Activated T-helper 2 cell treated with anti-CD3 and anti-CD28 coated beads, Interferon-gamma antibody, Interleukin-2, Interleukin-4, amounts not matched to agents 10 μg/mL and 5 μg/mL and 100 μg/mL, durations not matched to agents 14 hours and 24 hours and 36 hours (primary cell): ENCODE measurements at regions not wholly inside any gene's neighbourhood (a gene's known extent, or its start where the extent isn't known, plus 50 kb on each side); places are given as distances from the start of the nearest gene placed in this dataset.

ENCODE experiments used
- DNase-seq: peaks from one replicate; pipeline ENCODE4 v3.0.0; 2021; ENCODE audit warnings: low spot score
- H3K27ac Mint-ChIP-seq: one replicate; pipeline ENCODE4 v1.8.0; 2021; ENCODE audit warnings: mixed read lengths
- H3K27me3 Mint-ChIP-seq: one replicate; pipeline ENCODE4 v1.8.0; 2021; ENCODE audit warnings: low read depth, mixed read lengths
- H3K36me3 Mint-ChIP-seq: one replicate; pipeline ENCODE4 v1.8.0; 2021; ENCODE audit warnings: low read depth, mixed read lengths
- H3K4me1 Mint-ChIP-seq: one replicate; pipeline ENCODE4 v1.8.0; 2021; ENCODE audit warnings: low read depth, mixed read lengths
- H3K4me3 Mint-ChIP-seq: one replicate; pipeline ENCODE4 v1.8.0; 2021; ENCODE audit warnings: low read depth, mild to moderate bottlenecking, moderate library complexity, mixed read lengths
- H3K9me3 Mint-ChIP-seq: one replicate; pipeline ENCODE4 v1.8.0; 2021; ENCODE audit warnings: mixed read lengths
- intact Hi-C: fragments of 100-400 bp; cut with micrococcal nuclease; formaldehyde crosslinking; loops from one replicate; pipeline ENCODE4 v1.15.1; 2023

- no peaks in the 10 kb centered on the region for H3K4me1 Mint-ChIP-seq
- H3K4me3 Mint-ChIP-seq, result no peak overlapping the region
- no peaks in the 10 kb centered on the region for H3K27me3 Mint-ChIP-seq
- no peak overlapping the region for H3K27ac Mint-ChIP-seq
- intact Hi-C loops, result no loop called here
- no peak for DNase-seq
- no peaks in the 10 kb centered on the region for H3K9me3 Mint-ChIP-seq
- no peaks in the 10 kb centered on the region for H3K36me3 Mint-ChIP-seq
Measured at GRCh38 chr2:23091019-23091418, 294.0 kb upstream of the KLHL29 start.

DNA sequence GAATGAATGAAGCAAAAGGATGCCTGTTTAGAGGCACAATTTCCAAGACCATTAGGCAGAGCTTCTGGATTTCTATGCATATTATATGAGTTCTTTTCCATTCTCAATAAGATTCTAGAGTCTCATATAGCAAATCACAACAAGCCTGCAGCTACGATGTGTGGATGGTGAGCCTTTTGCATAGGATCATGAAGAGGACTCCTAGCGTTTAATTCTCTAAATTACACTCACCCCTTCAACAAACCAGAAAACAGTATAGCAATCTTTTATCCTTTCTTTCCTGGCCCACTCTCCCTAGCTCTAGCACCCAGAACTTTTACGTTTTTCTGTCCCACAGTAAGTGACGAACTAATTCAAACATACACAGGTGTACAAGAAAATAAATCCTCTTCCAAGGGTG is 293.1 kb upstream of the KLHL29 start:
- H3K4me3 Mint-ChIP-seq, result no peak overlapping the region
- intact Hi-C loops, result no loop called here
- H3K9me3 Mint-ChIP-seq, result no peaks in the 10 kb centered on the region
- H3K36me3 Mint-ChIP-seq, result no peaks in the 10 kb centered on the region
- no peaks in the 10 kb centered on the region for H3K27me3 Mint-ChIP-seq
- no peak overlapping the region for H3K27ac Mint-ChIP-seq
- DNase-seq, result no peak
- no peaks in the 10 kb centered on the region for H3K4me1 Mint-ChIP-seq

DNA sequence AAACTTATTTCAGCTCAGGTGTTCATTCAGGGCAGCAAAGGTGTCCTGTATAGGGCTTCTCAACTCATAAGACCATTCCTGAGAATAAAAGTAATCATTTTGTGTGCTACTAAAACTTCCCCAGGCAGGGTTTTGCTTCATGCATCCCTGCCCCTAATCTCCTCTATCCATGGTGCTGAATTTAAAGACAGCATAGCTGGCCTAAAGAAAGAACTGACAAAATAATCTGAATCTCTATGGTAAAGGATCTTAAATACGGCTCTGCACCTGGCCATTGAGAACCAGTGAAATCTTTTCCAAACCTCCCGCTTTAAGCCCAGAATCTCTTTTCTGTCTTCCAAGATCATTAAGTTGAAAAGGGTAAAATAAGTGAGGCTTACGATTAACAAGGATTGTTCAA is 292.1 kb upstream of the KLHL29 start:
- no peaks in the 10 kb centered on the region for H3K27me3 Mint-ChIP-seq

GRCh38 chr2:23093513-23093912 is 291.5 kb upstream of the KLHL29 start:
- no peak overlapping the region for H3K4me3 Mint-ChIP-seq
- H3K27me3 Mint-ChIP-seq, result no peaks in the 10 kb centered on the region

More for the DNA sequence above, 292.1 kb upstream of the KLHL29 start:
- no peak overlapping the region for H3K4me3 Mint-ChIP-seq
- no peaks in the 10 kb centered on the region for H3K9me3 Mint-ChIP-seq
- no peaks in the 10 kb centered on the region for H3K4me1 Mint-ChIP-seq
- no peak for DNase-seq
- H3K36me3 Mint-ChIP-seq, result no peaks in the 10 kb centered on the region
- H3K27ac Mint-ChIP-seq, result no peak overlapping the region
- intact Hi-C loops, result no loop called here

GRCh38 chr2:23096906-23097602 is 287.9 kb upstream of the KLHL29 start:
- intact Hi-C loops, result no loop called here
- Mint-ChIP-seq H3K27ac (no peak overlapping the region), H3K9me3 (peaks cover 4% of the 10 kb centered on the region), H3K4me1 (no peaks in the 10 kb centered on the region), H3K4me3 (no peak overlapping the region), H3K36me3 (no peaks in the 10 kb centered on the region), H3K27me3 (no peaks in the 10 kb centered on the region)
- no peak for DNase-seq

More at GRCh38 chr2:23093513-23093912, 291.5 kb upstream of the KLHL29 start:
- H3K4me1 Mint-ChIP-seq, result no peaks in the 10 kb centered on the region
- H3K9me3 Mint-ChIP-seq, result no peaks in the 10 kb centered on the region
- DNase-seq, result no peak
- H3K36me3 Mint-ChIP-seq, result no peaks in the 10 kb centered on the region
- intact Hi-C loops, result no loop called here
- H3K27ac Mint-ChIP-seq, result no peak overlapping the region

DNA sequence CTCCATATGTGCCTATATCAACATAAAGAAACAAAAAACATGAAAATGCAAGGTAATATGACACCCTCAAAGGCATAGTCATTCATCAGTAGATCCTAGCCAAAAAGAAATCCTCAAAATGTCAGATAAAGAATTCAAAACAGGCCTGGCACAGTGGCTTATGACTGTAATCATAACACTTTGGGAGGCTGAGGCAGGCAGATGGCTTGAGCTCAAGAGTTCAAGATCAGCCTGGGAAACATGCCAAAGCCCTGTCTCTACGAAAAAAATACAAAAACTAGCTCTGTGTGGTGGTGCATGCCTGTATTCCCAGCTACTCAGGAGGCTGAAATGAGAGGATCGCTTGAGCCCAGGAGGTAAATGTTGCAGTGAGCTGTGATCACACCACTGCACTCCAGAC is 284.6 kb upstream of the KLHL29 start:
- intact Hi-C loops, result no loop called here
- Mint-ChIP-seq H3K4me3 (no peak overlapping the region), H3K9me3 (peaks cover 4% of the 10 kb centered on the region)

GRCh38 chr2:23106242-23106785 is 278.7 kb upstream of the KLHL29 start:
- Mint-ChIP-seq H3K9me3 (peaks cover 4% of the 10 kb centered on the region), H3K4me3 (no peak overlapping the region), H3K36me3 (no peaks in the 10 kb centered on the region), H3K27ac (no peak overlapping the region), H3K4me1 (no peaks in the 10 kb centered on the region), H3K27me3 (no peaks in the 10 kb centered on the region)
- intact Hi-C loops, result no loop called here
- no peak for DNase-seq

More for the DNA sequence above, 284.6 kb upstream of the KLHL29 start:
- Mint-ChIP-seq H3K27me3 (no peaks in the 10 kb centered on the region), H3K27ac (no peak overlapping the region), H3K4me1 (no peaks in the 10 kb centered on the region), H3K36me3 (no peaks in the 10 kb centered on the region)
- no peak for DNase-seq

DNA sequence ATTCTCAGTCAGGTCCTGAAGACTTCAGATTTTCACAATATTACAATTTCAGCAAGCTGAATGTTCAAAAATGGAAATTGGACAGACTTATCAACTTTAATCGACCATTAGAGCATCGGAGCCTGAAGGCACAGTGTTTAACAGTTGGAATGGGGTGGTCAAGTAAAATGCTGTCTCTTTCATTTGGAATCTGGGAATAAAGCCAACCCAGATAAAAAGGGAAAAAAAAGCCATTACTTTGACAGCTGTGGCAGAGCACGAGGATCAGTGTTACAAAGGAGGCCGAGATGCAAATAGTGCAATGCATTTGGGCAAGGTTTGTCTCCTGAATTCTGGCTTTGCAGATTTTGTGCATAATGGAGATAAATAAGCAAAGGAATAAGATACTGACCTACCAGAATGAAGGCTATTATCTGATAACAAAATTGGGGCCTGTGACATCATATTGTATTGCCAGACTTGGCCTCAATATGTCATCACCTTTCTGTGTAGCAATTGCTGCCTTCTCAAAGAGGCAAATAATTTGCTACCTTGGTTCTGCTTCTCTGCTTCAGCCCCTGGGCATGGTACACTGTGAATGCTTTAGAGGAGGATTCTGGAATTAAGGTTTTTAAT is 277.5 kb upstream of the KLHL29 start:
- no peak overlapping the region for H3K4me3 Mint-ChIP-seq
- intact Hi-C loops, result no loop called here
- DNase-seq, result no peak
- H3K4me1 Mint-ChIP-seq, result no peaks in the 10 kb centered on the region
- H3K27ac Mint-ChIP-seq, result no peak overlapping the region
- H3K27me3 Mint-ChIP-seq, result no peaks in the 10 kb centered on the region
- no peaks in the 10 kb centered on the region for H3K9me3 Mint-ChIP-seq
- H3K36me3 Mint-ChIP-seq, result no peaks in the 10 kb centered on the region

GRCh38 chr2:23111263-23111662 is 273.7 kb upstream of the KLHL29 start:
- Mint-ChIP-seq H3K4me3 (no peak overlapping the region), H3K36me3 (no peaks in the 10 kb centered on the region), H3K27ac (no peak overlapping the region), H3K9me3 (no peaks in the 10 kb centered on the region), H3K4me1 (no peaks in the 10 kb centered on the region), H3K27me3 (no peaks in the 10 kb centered on the region)
- DNase-seq, result no peak
- intact Hi-C loops, result no loop called here

- H3K27me3 Mint-ChIP-seq, result no peaks in the 10 kb centered on the region
- H3K36me3 Mint-ChIP-seq, result no peaks in the 10 kb centered on the region
- no peak overlapping the region for H3K4me3 Mint-ChIP-seq
- intact Hi-C loops, result no loop called here
- no peak overlapping the region for H3K27ac Mint-ChIP-seq
- H3K9me3 Mint-ChIP-seq, result no peaks in the 10 kb centered on the region
- no peak for DNase-seq
- H3K4me1 Mint-ChIP-seq, result no peaks in the 10 kb centered on the region
Measured at GRCh38 chr2:23112517-23112916, 272.5 kb upstream of the KLHL29 start.

DNA sequence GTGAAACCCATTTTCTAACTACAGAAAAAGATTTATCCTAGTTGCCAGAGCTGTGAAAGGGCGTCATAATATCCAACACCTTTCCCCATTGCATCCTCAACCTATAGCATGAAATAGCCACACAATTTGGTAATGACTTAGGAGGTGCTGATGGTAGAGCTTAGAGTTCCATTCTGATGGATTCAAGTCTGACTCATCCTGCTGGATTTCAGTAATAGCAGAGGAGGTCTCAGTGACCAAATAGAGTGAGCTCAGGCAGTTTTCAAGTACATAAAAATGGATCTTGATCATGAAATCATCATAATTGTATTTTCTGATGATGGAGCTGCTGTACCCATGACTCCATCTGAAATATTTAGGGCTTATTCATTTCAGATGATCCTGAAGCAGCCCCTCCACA is 270.7 kb upstream of the KLHL29 start:
- no peaks in the 10 kb centered on the region for H3K9me3 Mint-ChIP-seq
- DNase-seq, result no peak
- no peaks in the 10 kb centered on the region for H3K4me1 Mint-ChIP-seq
- H3K36me3 Mint-ChIP-seq, result no peaks in the 10 kb centered on the region
- no peaks in the 10 kb centered on the region for H3K27me3 Mint-ChIP-seq
- intact Hi-C loops, result no loop called here
- H3K4me3 Mint-ChIP-seq, result no peak overlapping the region
- no peak overlapping the region for H3K27ac Mint-ChIP-seq

DNA sequence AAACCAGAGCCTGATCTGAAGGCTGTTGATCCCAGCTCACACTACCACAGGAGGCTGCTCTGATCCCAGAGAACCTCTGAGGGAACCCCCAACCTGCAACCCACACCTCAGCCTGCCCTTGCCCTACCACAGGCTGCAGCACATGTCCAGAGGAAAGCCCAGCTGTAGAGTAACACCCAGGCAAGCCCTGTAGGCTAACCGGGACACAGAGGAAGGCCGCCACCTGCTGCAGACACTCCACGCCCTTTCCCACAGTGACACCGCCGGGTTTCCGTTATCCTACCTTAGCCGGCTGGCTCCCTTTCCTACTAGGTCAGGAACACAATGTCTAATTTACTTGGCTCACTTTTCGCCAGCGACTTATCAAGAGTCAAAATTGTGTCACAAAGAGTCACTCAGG is 266.7 kb upstream of the KLHL29 start:
- no peaks in the 10 kb centered on the region for H3K27me3 Mint-ChIP-seq
- no peak for DNase-seq
- H3K27ac Mint-ChIP-seq, result no peak overlapping the region
- no peaks in the 10 kb centered on the region for H3K36me3 Mint-ChIP-seq
- intact Hi-C loops, result no loop called here
- no peaks in the 10 kb centered on the region for H3K4me1 Mint-ChIP-seq
- H3K4me3 Mint-ChIP-seq, result no peak overlapping the region
- H3K9me3 Mint-ChIP-seq, result no peaks in the 10 kb centered on the region

- DNase-seq, result no peak
- no peaks in the 10 kb centered on the region for H3K4me1 Mint-ChIP-seq
- H3K27ac Mint-ChIP-seq, result no peak overlapping the region
- intact Hi-C loops, result no loop called here
- no peak overlapping the region for H3K4me3 Mint-ChIP-seq
- H3K9me3 Mint-ChIP-seq, result no peaks in the 10 kb centered on the region
- H3K27me3 Mint-ChIP-seq, result no peaks in the 10 kb centered on the region
- H3K36me3 Mint-ChIP-seq, result no peaks in the 10 kb centered on the region
Measured at GRCh38 chr2:23118894-23119293, 266.1 kb upstream of the KLHL29 start.
